T47D (cell line): ENCODE measurements at regions not wholly inside any gene's neighbourhood (a gene's known extent, or its start where the extent isn't known, plus 50 kb on each side); places are given as distances from the start of the nearest gene placed in this dataset.
"Not testable (repeated sequence)": the region's sequence is repeated elsewhere in the genome, so short reads cannot be mapped to it uniquely, and the experiment has no call there.

Experiments
- DNase-seq, 2 experiments: peaks; one replicate each; pipeline versions ENCODE4 v3.0.0 to v3.0.0-alpha.2; 2011 to 2012; ENCODE audit warnings: low read depth in 1 of 2, low spot score in 1 of 2
- JUND ChIP-seq: IDR thresholded peaks from 2 replicates; pipeline ENCODE4 v1.6.1; 2012; ENCODE audit warnings: low read depth
- in situ Hi-C: cut with HindIII; loops from 2 replicates; pipeline ENCODE4 v1.10.0; 2016; ENCODE audit warnings: low sequenced_read_pairs, low pct_unique_long_range_greater_than_20kb

DNA sequence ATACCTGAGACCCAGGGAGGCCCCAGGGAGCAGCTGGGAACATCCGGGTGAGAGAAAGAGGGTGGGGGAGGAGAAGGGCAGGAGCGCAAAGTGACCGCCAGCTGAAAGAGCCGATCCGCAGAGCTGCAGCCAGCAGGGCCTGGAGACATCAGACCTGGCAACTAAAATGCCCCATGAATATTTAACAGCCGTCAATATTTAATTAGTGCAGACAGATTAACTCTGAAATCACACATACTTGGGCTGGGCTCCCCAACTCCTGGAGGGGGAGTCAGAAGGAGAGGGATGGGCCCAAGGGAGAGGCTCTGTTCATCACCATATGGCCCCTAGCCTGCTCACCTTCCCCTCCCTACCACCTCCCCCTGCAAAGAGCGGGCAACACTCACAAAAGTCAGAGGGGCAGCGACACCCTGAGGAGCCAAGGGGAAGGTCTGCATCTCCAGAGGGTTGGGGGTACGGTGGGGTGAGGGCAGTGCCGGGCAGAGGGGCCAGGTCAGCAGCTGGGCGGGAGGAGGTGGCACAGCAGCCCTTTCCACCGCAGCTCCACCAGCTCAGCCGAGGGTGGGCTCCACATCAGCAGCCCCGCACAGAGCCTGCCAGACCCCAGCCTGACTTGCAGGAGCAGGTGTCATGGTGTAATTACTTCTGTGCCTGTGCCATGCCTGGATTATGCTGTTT is 61.9 kb upstream of the CCL1 start:
- DNase-seq, result no peak
- TF ChIP-seq JUND, result no peak
- in situ Hi-C loops, result no loop called here

DNA sequence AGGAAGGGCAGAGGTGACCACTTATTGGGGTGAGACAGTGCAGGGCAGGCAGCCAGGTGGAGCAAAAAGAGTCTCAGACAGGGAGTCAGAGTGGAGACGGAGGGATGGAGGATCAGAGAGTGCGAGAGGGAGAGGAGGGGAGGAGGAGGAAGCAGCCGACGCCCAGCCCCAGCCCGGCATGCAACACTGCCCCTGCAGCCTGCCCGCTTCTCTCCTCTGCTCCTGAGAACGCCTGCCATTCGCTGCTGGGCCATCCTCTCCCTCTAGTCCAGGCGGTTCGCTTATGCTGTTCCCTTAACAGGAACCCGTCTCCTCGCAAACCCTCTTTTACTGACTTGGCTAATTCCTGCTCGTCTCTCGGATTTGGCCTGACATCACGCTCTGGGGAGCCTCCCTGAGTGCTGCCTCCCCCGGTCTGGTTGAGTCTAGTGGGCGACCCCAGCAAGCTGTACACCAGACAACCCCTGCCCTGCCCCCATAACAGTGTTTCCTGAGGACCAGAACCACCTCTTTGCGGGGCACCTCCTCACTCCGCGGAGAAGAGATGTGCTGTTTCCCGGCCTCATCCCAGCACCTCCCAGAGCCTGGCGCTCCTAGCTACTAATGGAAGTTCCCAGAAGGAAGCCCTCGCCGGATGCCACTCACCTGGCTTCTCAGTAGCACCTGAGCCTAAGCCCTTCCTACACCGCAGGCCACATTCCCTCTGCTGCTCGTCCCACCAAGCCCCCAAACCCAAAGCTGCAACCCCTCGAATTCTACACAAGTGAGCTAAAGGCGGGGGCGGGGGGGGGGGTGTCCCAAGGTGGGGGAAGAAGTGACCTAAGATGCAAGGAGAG is 61.2 kb upstream of the CCL1 start:
- no peak for TF ChIP-seq JUND
- no peak for DNase-seq
- in situ Hi-C loops, result no loop called here

DNA sequence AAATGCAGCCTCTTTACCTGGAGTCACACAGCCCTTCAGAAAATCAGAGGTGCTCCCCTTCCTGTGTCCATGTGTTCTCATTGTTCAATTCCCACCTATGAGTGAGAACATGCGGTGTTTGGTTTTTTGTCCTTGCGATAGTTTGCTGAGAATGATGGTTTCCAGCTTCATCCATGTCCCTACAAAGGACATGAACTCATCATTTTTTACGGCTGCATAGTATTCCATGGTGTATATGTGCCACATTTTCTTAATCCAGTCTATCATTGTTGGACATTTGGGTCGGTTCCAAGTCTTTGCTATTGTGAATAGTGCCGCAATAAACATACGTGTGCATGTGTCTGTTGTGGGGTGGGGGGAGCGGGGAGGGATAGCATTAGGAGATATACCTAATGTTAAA is 60.3 kb upstream of the CCL1 start:
- in situ Hi-C loops, DNase-seq: not testable (repeated sequence)

DNA sequence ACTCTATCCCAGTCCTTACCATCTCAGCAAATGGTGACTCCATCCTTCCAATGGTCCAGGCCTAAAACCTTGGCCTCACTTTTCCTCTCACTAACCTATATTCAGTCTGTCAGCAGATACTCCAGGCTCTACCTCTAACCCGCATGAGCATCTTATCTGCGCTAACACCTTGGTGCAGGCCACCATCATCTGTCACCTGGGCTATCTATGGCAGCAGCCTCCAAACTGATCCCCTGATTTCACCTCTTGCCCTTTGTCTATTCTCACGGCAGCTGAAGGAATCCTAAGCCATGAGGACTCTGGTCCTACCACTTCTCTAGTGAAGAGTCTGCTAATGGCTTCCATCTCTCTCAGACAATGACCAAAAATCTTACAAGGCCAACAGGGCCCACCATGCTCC is 57.9 kb upstream of the CCL1 start:
- no peak for TF ChIP-seq JUND
- DNase-seq, result no peak
- in situ Hi-C loops, result no loop called here

DNA sequence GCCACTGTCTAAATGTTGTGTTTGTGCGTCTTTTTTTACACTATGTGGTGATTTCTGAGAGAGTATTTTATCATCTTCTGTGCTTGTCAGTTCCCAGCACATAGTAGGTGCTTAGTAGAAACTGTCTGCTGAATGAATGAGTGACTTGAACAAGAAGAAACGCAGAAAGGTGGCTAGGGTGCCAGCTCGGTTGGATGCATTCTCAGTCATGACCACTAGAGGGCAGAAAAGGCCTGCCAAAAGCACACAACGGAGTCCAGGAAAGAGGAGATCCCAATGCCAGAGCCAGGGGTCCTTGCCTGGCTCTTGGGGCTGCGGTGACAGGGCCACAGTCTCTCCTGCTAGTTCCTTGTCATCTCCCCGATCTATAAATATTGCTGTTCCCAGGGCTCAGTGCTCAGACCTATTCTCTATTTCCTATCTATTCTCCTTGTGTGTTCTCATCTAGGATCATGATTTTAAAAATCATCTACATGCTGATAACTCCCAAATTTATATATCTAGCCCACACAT is 57.3 kb upstream of the CCL1 start:
- no peak for TF ChIP-seq JUND
- DNase-seq, result peak; percentile 73 to 76
- in situ Hi-C loops, result no loop called here

DNA sequence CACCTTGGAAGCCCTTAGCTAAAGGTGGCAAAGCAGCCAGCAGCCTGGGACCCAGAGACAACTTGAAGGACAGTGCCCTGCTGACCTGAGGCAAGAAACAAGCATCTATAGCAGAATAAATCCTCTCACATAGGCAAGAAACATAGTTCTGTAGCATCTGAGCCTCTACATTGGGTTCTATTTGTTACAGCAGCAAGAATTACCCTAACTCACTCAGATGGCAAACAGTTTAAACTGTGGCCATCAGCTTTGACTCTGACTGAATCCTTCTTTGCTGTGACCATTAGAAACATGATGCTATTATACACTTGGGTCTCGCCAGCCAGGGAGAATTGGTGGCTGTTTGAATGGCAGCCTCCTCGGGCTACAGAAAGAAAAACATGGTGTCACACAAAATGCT is 53.1 kb upstream of the CCL1 start:
- in situ Hi-C loops, result no loop called here
- no peak for TF ChIP-seq JUND
- no peak for DNase-seq

DNA sequence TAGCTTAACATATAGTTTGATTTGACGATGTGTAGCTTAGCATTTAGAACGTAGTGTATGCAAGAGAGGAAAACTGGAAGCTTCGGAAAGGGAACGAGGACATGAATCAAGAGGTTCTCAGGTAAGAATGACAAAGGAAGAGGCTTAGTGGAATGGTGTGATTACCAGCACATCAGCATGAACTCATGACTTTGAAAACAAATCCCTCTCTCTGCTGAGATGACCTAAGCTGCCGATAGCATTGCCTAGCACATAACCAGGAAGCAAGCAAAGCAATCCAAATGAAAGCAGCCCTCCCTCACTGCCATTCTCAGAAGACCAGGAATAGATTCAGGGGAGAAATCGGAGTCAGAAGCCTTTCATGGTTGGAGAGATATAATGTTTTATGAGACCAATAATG is 51.3 kb upstream of the CCL1 start:
- in situ Hi-C loops, result no loop called here
- DNase-seq, result no peak
- no peak for TF ChIP-seq JUND

DNA sequence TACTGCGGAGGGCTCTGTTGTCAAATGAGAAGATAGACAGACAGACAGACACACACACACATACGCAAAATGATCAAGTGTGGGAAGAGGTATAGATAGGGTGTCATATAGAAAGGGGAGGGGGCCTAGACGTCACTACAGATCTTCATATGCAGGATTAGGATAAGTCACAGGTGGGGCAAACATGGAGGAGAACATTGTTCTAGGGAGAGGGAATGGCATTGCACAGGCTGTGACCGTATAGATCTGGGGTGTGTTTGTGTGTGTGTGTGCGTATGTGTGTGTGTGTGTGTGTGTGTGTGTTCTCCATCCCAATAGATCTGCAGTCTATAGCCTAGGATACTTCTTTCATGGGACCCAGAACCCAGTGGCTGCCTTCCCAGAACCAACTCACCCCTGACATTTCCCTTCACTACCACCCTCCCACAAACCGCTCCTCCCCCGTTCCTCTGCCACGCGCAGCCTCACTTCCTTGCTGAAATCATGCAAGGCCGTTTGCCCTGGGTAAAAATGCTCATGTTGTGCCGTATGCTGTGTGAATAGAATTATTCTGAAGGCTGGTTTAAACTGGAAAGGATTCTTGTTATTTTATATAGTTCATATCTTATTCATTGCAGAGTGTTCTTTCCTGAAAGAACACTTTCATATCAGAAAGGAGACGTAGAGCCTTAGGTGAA is 50.5 kb upstream of the CCL1 start:
- TF ChIP-seq JUND, result no peak
- DNase-seq, result no peak
- in situ Hi-C loops, result no loop called here

DNA sequence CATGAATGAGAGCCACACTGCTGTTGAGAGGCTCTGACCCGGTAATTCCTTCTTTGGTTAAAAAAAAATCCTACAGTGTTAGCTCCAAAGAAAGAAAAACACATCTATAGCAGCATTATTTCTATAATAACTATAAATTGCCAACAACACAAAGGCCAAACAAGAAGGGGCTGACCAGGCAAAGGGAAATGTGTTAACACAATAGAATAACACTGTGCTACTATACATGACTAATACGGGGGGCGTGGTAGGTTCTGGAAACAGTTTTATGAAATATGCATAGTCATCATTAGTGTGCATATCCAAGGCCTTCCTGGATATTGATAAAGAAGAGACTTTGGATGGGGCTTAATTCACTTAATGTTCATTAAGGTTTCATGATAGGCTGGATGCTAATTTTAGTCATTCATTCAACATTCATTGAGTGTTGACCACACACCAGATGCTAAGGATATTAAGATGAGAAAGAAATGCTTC is 50.0 kb upstream of the CCL1 start:
- DNase-seq, result no peak
- in situ Hi-C loops, result no loop called here
- TF ChIP-seq JUND, result no peak
